HG02798 (cell line): ENCODE measurements at regions not wholly inside any gene's neighbourhood (a gene's known extent, or its start where the extent isn't known, plus 50 kb on each side); places are given as distances from the start of the nearest gene placed in this dataset.

Experiments
- ATAC-seq: cut with Tn5 transposase; IDR thresholded peaks from one replicate; pipeline ENCODE4 v1.9.1; 2021; ENCODE audit warnings: mild to moderate bottlenecking; ENCODE audit not compliant: unreplicated experiment, poor library complexity

GRCh38 chr14:35456261-35456660, 51.7 kb upstream of the NFKBIA start:
- no peak for ATAC-seq

GRCh38 chr14:35458442-35458841, 53.9 kb upstream of the NFKBIA start:
- ATAC-seq, result no peak

- ATAC-seq, result no peak
Observed at GRCh38 chr14:35459776-35460175, 55.2 kb upstream of the NFKBIA start.

- no peak for ATAC-seq
Observed at GRCh38 chr14:35470755-35471154, 63.2 kb upstream of the INSM2 start.

GRCh38 chr14:35471803-35472202, 62.2 kb upstream of the INSM2 start:
- ATAC-seq, result no peak

- ATAC-seq, result no peak
Observed at GRCh38 chr14:35474323-35474722, 59.6 kb upstream of the INSM2 start.

- ATAC-seq, result peak; percentile 83
Observed at GRCh38 chr14:35480119-35480769, 53.7 kb upstream of the INSM2 start.

- no peak for ATAC-seq
Observed at GRCh38 chr14:35482994-35483515, 50.9 kb upstream of the INSM2 start.
